B cell (primary cell): ENCODE measurements at regions not wholly inside any gene's neighbourhood (a gene's known extent, or its start where the extent isn't known, plus 50 kb on each side); places are given as distances from the start of the nearest gene placed in this dataset.

ENCODE experiments used
- ATAC-seq: fragments of 200-7000 bp; cut with Tn5 transposase; one replicate; pipeline ENCODE4 v1.10.0; 2021; ENCODE audit warnings: low read depth, mild to moderate bottlenecking, moderate number of reproducible peaks, moderate library complexity
- CTCF ChIA-PET: fragments of 350-600 bp; sonication (Branson Sonifier 250); formaldehyde crosslinking; loops from one replicate; lab custom pipeline; 2021; ENCODE audit warnings: antibody characterized with exemption, inconsistent platforms; lab: Charles Lee
- POLR2A ChIA-PET: fragments of 350-600 bp; sonication (Branson Sonifier 250); formaldehyde crosslinking; loops from one replicate; lab custom pipeline; 2021; ENCODE audit warnings: antibody characterized with exemption; lab: Charles Lee
- DNase-seq: peaks from one replicate; pipeline ENCODE4 v3.0.0; 2013
- H2AFZ ChIP-seq: 2 replicates; pipeline ENCODE4 v1.6.1; 2012; ENCODE audit warnings: mild to moderate bottlenecking, low read depth, low read length; ENCODE audit not compliant: insufficient read depth, poor library complexity, severe bottlenecking
- H3K27ac ChIP-seq, 2 donors: 1 replicate in 1 of 2; 2 replicates in 1 of 2; pipeline ENCODE4 v1.5.1; 2012 to 2013; ENCODE audit warnings: low read length in 2 of 2, mild to moderate bottlenecking in 2 of 2, moderate library complexity in 1 of 2
- H3K27me3 ChIP-seq, 4 experiments: fragments of 200-600 bp in 1 of 4; sonication (generic) in 1 of 4; replicated peaks in 1 of 4; 1 replicate in 2 of 4; 2 replicates in 2 of 4; pipeline versions ENCODE4 v1.6.1 to v1.7.0; 2013 to 2016; ENCODE audit warnings: low read length in 3 of 4, mild to moderate bottlenecking in 2 of 4, mixed read lengths in 1 of 4, moderate library complexity in 1 of 4; ENCODE audit not compliant: insufficient read depth in 4 of 4, control insufficient read depth in 3 of 4; ENCODE audit errors: control extremely low read depth in 1 of 4
- H3K36me3 ChIP-seq, 2 experiments: replicated peaks in 1 of 2; 1 replicate in 1 of 2; 2 replicates in 1 of 2; pipeline versions ENCODE4 v1.6.1 to v1.7.1; 2013; ENCODE audit warnings: low read length in 1 of 2; ENCODE audit not compliant: insufficient read depth in 2 of 2, control insufficient read depth in 1 of 2; ENCODE audit errors: control extremely low read depth in 1 of 2, extremely low read depth in 1 of 2
- H3K4me1 ChIP-seq, 2 donors: fragments of 200-600 bp in 1 of 2; sonication (generic) in 1 of 2; 1 replicate in 1 of 2; 2 replicates in 1 of 2; pipeline versions ENCODE4 v1.5.1 to v1.6.1; 2013 to 2017; ENCODE audit warnings: low read length in 2 of 2; ENCODE audit not compliant: control insufficient read depth in 2 of 2, insufficient read depth in 2 of 2
- H3K4me2 ChIP-seq: replicated peaks from 2 replicates; pipeline ENCODE3; 2012; ENCODE audit warnings: mild to moderate bottlenecking, low read depth, low read length; ENCODE audit not compliant: poor library complexity, severe bottlenecking
- H3K4me3 ChIP-seq, 5 experiments: fragments of 200-600 bp in 1 of 5; sonication (generic) in 1 of 5; 1 replicate in 3 of 5; 2 replicates in 2 of 5; pipeline versions ENCODE4 v1.5.1 to v1.7.0; 2011 to 2016; ENCODE audit warnings: low read length in 4 of 5, mild to moderate bottlenecking in 4 of 5, low read depth in 2 of 5, control low read depth in 1 of 5, moderate library complexity in 1 of 5; ENCODE audit not compliant: insufficient read depth in 1 of 5; ENCODE audit errors: control extremely low read depth in 1 of 5, extremely low read depth in 1 of 5
- H3K79me2 ChIP-seq: fragments of 200-600 bp; sonication (generic); one replicate; pipeline ENCODE4 v1.6.0; 2016; ENCODE audit warnings: low read length; ENCODE audit not compliant: control insufficient read depth, insufficient read depth
- H3K9ac ChIP-seq: fragments of 200-600 bp; sonication (generic); 2 replicates; pipeline ENCODE4 v1.6.1; 2017; ENCODE audit warnings: mild to moderate bottlenecking, low read length, moderate library complexity
- H3K9me3 ChIP-seq, 3 donors: one replicate each; pipeline versions ENCODE4 v1.6.1 to v1.7.1; 2013; ENCODE audit warnings: low read length in 2 of 3; ENCODE audit not compliant: control insufficient read depth in 2 of 3, insufficient read depth in 1 of 3; ENCODE audit errors: control extremely low read depth in 1 of 3
- H4K20me1 ChIP-seq: 2 replicates; pipeline ENCODE4 v1.6.0; 2012; ENCODE audit warnings: mild to moderate bottlenecking, low read length; ENCODE audit not compliant: insufficient read depth, control insufficient read depth, poor library complexity, severe bottlenecking
- H3K27ac Mint-ChIP-seq: one replicate; pipeline ENCODE4 v1.8.0; 2021; ENCODE audit warnings: mixed read lengths
- H3K27me3 Mint-ChIP-seq: one replicate; pipeline ENCODE4 v1.8.0; 2021; ENCODE audit warnings: mixed read lengths
- H3K4me1 Mint-ChIP-seq: one replicate; pipeline ENCODE4 v1.8.0; 2021; ENCODE audit warnings: mixed read lengths
- H3K4me3 Mint-ChIP-seq: one replicate; pipeline ENCODE4 v1.8.0; 2021; ENCODE audit warnings: mixed read lengths
- H3K9me3 Mint-ChIP-seq: one replicate; pipeline ENCODE4 v1.8.0; 2022; ENCODE audit warnings: mixed read lengths; ENCODE audit not compliant: insufficient read depth
- EZH2 ChIP-seq: IDR thresholded peaks from 2 replicates; pipeline ENCODE4 v1.6.1; 2012; ENCODE audit warnings: borderline replicate concordance, low read depth, mild to moderate bottlenecking, moderate library complexity, low read length; ENCODE audit not compliant: insufficient read depth, poor library complexity, severe bottlenecking
- WGBS: methylation state at CpG from one replicate; pipeline ENCODE4 v1.1.5; 2013; ENCODE audit warnings: missing lambda C conversion rate; ENCODE audit not compliant: insufficient coverage; 5-methylcytosine and 5-hydroxymethylcytosine counted together
- intact Hi-C: fragments of 100-400 bp; cut with micrococcal nuclease; formaldehyde crosslinking; loops from one replicate; pipeline ENCODE4 v1.10.0; 2022
- TF ChIP-seq, protein P1 (sequence below): fragments of 200-600 bp; IDR thresholded peaks from one replicate; pipeline ENCODE4 v1.8.0; 2022; ENCODE audit warnings: antibody characterized with exemption, mild to moderate bottlenecking

DNA sequence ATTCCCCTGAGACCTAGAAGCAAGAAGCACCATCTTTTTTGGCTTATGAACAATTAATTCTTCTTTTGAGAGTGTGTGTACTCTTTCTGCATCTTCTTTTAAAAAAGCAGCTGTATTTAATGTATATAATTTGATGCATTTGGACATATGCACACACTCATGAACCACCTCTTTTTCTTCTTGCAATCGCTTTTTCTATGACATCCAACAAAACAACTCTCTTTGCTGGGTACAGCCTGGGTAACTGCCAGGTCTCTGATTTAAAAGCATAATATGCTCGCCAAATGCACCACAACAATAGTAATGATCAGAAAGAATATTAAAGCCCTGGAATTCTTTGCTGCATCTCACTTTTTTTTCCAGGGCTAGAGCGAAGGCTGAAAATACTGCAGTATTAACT, 97.3 kb downstream of the HAPSTR1 start:
- Histone ChIP-seq H3K9me3 (no peaks in the 10 kb centered on the region), H3K4me3 (no peak overlapping the region), H4K20me1 (no peaks in the 10 kb centered on the region), H2AFZ (no peak overlapping the region), H3K9ac (no peak overlapping the region), H3K4me1 (no peaks in the 10 kb centered on the region), H3K79me2 (no peaks in the 10 kb centered on the region), H3K36me3 (no peaks in the 10 kb centered on the region), H3K27ac (no peak overlapping the region), H3K4me2 (no peak overlapping the region), H3K27me3 (no peaks in the 10 kb centered on the region)
- ChIA-PET CTCF (no interaction called here), POLR2A (no interaction called here)
- intact Hi-C loops: no loop called here
- no peak overlapping the region for H3K4me3 Mint-ChIP-seq
- H3K4me1 Mint-ChIP-seq: no peaks in the 10 kb centered on the region
- peaks cover 5% of the 10 kb centered on the region for H3K27me3 Mint-ChIP-seq
- ATAC-seq (no peak), DNase-seq (no peak)
- H3K27ac Mint-ChIP-seq: no peak overlapping the region
- 100% methylated on average over 1 of the region's 3 CpGs for WGBS
- peaks cover 2% of the 10 kb centered on the region for H3K9me3 Mint-ChIP-seq
- TF ChIP-seq EZH2: no peak
- TF ChIP-seq, protein P1, sequence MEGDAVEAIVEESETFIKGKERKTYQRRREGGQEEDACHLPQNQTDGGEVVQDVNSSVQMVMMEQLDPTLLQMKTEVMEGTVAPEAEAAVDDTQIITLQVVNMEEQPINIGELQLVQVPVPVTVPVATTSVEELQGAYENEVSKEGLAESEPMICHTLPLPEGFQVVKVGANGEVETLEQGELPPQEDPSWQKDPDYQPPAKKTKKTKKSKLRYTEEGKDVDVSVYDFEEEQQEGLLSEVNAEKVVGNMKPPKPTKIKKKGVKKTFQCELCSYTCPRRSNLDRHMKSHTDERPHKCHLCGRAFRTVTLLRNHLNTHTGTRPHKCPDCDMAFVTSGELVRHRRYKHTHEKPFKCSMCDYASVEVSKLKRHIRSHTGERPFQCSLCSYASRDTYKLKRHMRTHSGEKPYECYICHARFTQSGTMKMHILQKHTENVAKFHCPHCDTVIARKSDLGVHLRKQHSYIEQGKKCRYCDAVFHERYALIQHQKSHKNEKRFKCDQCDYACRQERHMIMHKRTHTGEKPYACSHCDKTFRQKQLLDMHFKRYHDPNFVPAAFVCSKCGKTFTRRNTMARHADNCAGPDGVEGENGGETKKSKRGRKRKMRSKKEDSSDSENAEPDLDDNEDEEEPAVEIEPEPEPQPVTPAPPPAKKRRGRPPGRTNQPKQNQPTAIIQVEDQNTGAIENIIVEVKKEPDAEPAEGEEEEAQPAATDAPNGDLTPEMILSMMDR: no peak

DNA sequence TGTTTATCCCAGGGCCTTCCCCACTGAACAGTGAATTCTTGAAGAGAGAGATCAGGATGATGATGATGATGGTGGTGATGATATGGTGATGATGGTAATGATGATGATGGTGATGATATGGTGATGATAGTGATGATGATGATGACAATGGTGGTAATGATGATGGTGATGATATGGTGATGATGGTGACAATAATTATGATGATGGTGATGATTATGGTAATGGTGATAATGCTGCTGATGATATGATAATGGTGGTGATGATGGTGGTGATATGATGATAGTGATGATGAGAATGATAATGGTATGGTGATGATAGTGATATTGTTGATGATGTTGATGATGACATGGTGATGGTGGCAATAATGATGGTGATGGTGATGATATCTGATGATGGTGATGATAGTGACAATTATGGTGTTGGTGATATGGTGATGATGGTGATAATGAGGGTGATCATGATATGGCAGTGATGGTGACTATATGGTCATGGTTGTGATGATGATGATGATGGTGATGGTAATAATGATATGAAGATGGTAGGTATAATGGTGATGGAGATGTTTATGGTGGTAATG, 99.9 kb downstream of the HAPSTR1 start:
- Histone ChIP-seq H2AFZ (no peak overlapping the region), H3K9me3 (no peaks in the 10 kb centered on the region)

More for the DNA sequence above, 99.9 kb downstream of the HAPSTR1 start:
- Histone ChIP-seq H3K27ac (no peak overlapping the region), H3K4me2 (no peak overlapping the region), H3K79me2 (no peaks in the 10 kb centered on the region), H4K20me1 (no peaks in the 10 kb centered on the region), H3K4me1 (no peaks in the 10 kb centered on the region), H3K36me3 (no peaks in the 10 kb centered on the region), H3K27me3 (peaks cover 0 to 9% (median 0%) of the 10 kb centered on the region in 4 experiments), H3K9ac (no peak overlapping the region), H3K4me3 (no peak overlapping the region)
- ATAC-seq (no peak), DNase-seq (no peak)
- no peak for TF ChIP-seq EZH2
- TF ChIP-seq, protein P1: no peak
- Mint-ChIP-seq H3K4me3 (no peak overlapping the region), H3K4me1 (no peaks in the 10 kb centered on the region), H3K27ac (no peak overlapping the region), H3K9me3 (no peaks in the 10 kb centered on the region), H3K27me3 (peaks cover 8% of the 10 kb centered on the region)
- POLR2A ChIA-PET: no interaction called here
- CTCF ChIA-PET: no interaction called here
- intact Hi-C loops: no loop called here
